ENCODE measurements at regions not wholly inside any gene's neighbourhood (a gene's known extent, or its start where the extent isn't known, plus 50 kb on each side); places are given as distances from the start of the nearest gene placed in this dataset.

- ATAC-seq (ENCODE audit: low FRiP score), result no peak
- no peak overlapping the region for H3K4me3 ChIP-seq (ENCODE audit: low read length in 2 of 2)
- H3K27ac ChIP-seq (ENCODE audit: low read depth in 1 of 2, low read length in 2 of 2), result no peak overlapping the region
- DNase-seq, result no peak
- H3K27me3 ChIP-seq (ENCODE audit: control insufficient read depth in 1 of 2, insufficient read depth in 2 of 2, low read length in 1 of 2), result no peaks in the 10 kb centered on the region
- H3K9me3 ChIP-seq (ENCODE audit: control insufficient read depth, low read length), result no peaks in the 10 kb centered on the region
- 6 to 29% methylated on average over 1 of the region's 1 CpG for WGBS, 2 donors
- no peaks in the 10 kb centered on the region for H3K36me3 ChIP-seq (ENCODE audit: control insufficient read depth in 1 of 2, insufficient read depth in 2 of 2, low read length in 1 of 2)
- intact Hi-C loops (cut with DNase I), result no loop called here
- peaks cover 0 to 2% of the 10 kb centered on the region in 2 donors for H3K4me1 ChIP-seq (ENCODE audit: control insufficient read depth in 1 of 2, insufficient read depth in 2 of 2, low read length in 2 of 2)
Measured at GRCh38 chr14:55898938-55899337, 219.3 kb upstream of the PELI2 start.

GRCh38 chr14:55899531-55899930 lies 218.7 kb upstream of the PELI2 start:
- WGBS, 2 donors, result 95 to 96% methylated on average over 4 of the region's 4 CpGs
- H3K36me3 ChIP-seq (ENCODE audit: control insufficient read depth in 1 of 2, insufficient read depth in 2 of 2, low read length in 1 of 2), result no peaks in the 10 kb centered on the region
- intact Hi-C loops (cut with DNase I), result no loop called here
- ATAC-seq (ENCODE audit: low FRiP score), result no peak
- H3K27ac ChIP-seq (ENCODE audit: low read depth in 1 of 2, low read length in 2 of 2), result no peak overlapping the region
- H3K9me3 ChIP-seq (ENCODE audit: control insufficient read depth, low read length), result no peaks in the 10 kb centered on the region
- H3K4me1 ChIP-seq (ENCODE audit: control insufficient read depth in 1 of 2, insufficient read depth in 2 of 2, low read length in 2 of 2), result peaks cover 0 to 2% of the 10 kb centered on the region in 2 donors
- DNase-seq, result no peak
- no peaks in the 10 kb centered on the region for H3K27me3 ChIP-seq (ENCODE audit: control insufficient read depth in 1 of 2, insufficient read depth in 2 of 2, low read length in 1 of 2)
- H3K4me3 ChIP-seq (ENCODE audit: low read length in 2 of 2), result no peak overlapping the region

GRCh38 chr14:55900749-55901148 lies 217.5 kb upstream of the PELI2 start:
- Histone ChIP-seq H3K27ac (ENCODE audit: low read depth in 1 of 2, low read length in 2 of 2) (no peak overlapping the region), H3K4me3 (ENCODE audit: low read length in 2 of 2) (no peak overlapping the region), H3K4me1 (ENCODE audit: control insufficient read depth in 1 of 2, insufficient read depth in 2 of 2, low read length in 2 of 2) (peaks cover 0 to 2% of the 10 kb centered on the region in 2 donors), H3K9me3 (ENCODE audit: control insufficient read depth, low read length) (no peaks in the 10 kb centered on the region), H3K36me3 (ENCODE audit: control insufficient read depth in 1 of 2, insufficient read depth in 2 of 2, low read length in 1 of 2) (no peaks in the 10 kb centered on the region), H3K27me3 (ENCODE audit: control insufficient read depth in 1 of 2, insufficient read depth in 2 of 2, low read length in 1 of 2) (no peaks in the 10 kb centered on the region)
- DNase-seq (no peak), ATAC-seq (ENCODE audit: low FRiP score) (no peak)
- intact Hi-C loops (cut with DNase I), result no loop called here
- WGBS, 2 donors, result 91 to 92% methylated on average over 2 of the region's 2 CpGs

- ATAC-seq (ENCODE audit: low FRiP score), result no peak
Measured at GRCh38 chr14:55901291-55901690, 216.9 kb upstream of the PELI2 start.

GRCh38 chr14:55902241-55902640 lies 216.0 kb upstream of the PELI2 start:
- H3K27ac ChIP-seq (ENCODE audit: low read depth in 1 of 2, low read length in 2 of 2), result no peak overlapping the region
- H3K4me1 ChIP-seq (ENCODE audit: control insufficient read depth in 1 of 2, insufficient read depth in 2 of 2, low read length in 2 of 2), result peaks cover 0 to 2% of the 10 kb centered on the region in 2 donors
- ATAC-seq (ENCODE audit: low FRiP score) (no peak), DNase-seq (no peak)
- H3K36me3 ChIP-seq (ENCODE audit: control insufficient read depth in 1 of 2, insufficient read depth in 2 of 2, low read length in 1 of 2), result no peaks in the 10 kb centered on the region
- no peak overlapping the region for H3K4me3 ChIP-seq (ENCODE audit: low read length in 2 of 2)
- H3K27me3 ChIP-seq (ENCODE audit: control insufficient read depth in 1 of 2, insufficient read depth in 2 of 2, low read length in 1 of 2), result no peaks in the 10 kb centered on the region
- H3K9me3 ChIP-seq (ENCODE audit: control insufficient read depth, low read length), result no peaks in the 10 kb centered on the region
- WGBS, 2 donors, result 63 to 66% methylated on average over 5 of the region's 5 CpGs
- intact Hi-C loops (cut with DNase I), result no loop called here

More at GRCh38 chr14:55901291-55901690, 216.9 kb upstream of the PELI2 start:
- WGBS, 2 donors, result 45 to 55% methylated on average over 5 of the region's 5 CpGs
- Histone ChIP-seq H3K4me1 (ENCODE audit: control insufficient read depth in 1 of 2, insufficient read depth in 2 of 2, low read length in 2 of 2) (peaks cover 0 to 2% of the 10 kb centered on the region in 2 donors), H3K36me3 (ENCODE audit: control insufficient read depth in 1 of 2, insufficient read depth in 2 of 2, low read length in 1 of 2) (no peaks in the 10 kb centered on the region), H3K27me3 (ENCODE audit: control insufficient read depth in 1 of 2, insufficient read depth in 2 of 2, low read length in 1 of 2) (no peaks in the 10 kb centered on the region), H3K9me3 (ENCODE audit: control insufficient read depth, low read length) (no peaks in the 10 kb centered on the region), H3K4me3 (ENCODE audit: low read length in 2 of 2) (no peak overlapping the region), H3K27ac (ENCODE audit: low read depth in 1 of 2, low read length in 2 of 2) (no peak overlapping the region)
- no peak for DNase-seq
- intact Hi-C loops (cut with DNase I), result no loop called here

GRCh38 chr14:55904086-55904485 lies 214.1 kb upstream of the PELI2 start:
- Histone ChIP-seq H3K36me3 (ENCODE audit: control insufficient read depth in 1 of 2, insufficient read depth in 2 of 2, low read length in 1 of 2) (no peaks in the 10 kb centered on the region), H3K9me3 (ENCODE audit: control insufficient read depth, low read length) (no peaks in the 10 kb centered on the region), H3K4me3 (ENCODE audit: low read length in 2 of 2) (no peak overlapping the region), H3K27me3 (ENCODE audit: control insufficient read depth in 1 of 2, insufficient read depth in 2 of 2, low read length in 1 of 2) (no peaks in the 10 kb centered on the region), H3K4me1 (ENCODE audit: control insufficient read depth in 1 of 2, insufficient read depth in 2 of 2, low read length in 2 of 2) (peaks cover 0 to 2% of the 10 kb centered on the region in 2 donors), H3K27ac (ENCODE audit: low read depth in 1 of 2, low read length in 2 of 2) (no peak overlapping the region)
- no peak for ATAC-seq (ENCODE audit: low FRiP score)
- 79 to 85% methylated on average over 5 of the region's 5 CpGs for WGBS, 2 donors
- DNase-seq, result no peak
- intact Hi-C loops (cut with DNase I), result no loop called here

- ATAC-seq (ENCODE audit: low FRiP score) (no peak), DNase-seq (no peak)
- no peaks in the 10 kb centered on the region for H3K4me1 ChIP-seq (ENCODE audit: control insufficient read depth in 1 of 2, insufficient read depth in 2 of 2, low read length in 2 of 2)
- WGBS, 2 donors, result 69 to 77% methylated on average over 1 of the region's 1 CpG
- H3K27ac ChIP-seq (ENCODE audit: low read depth in 1 of 2, low read length in 2 of 2), result no peak overlapping the region
- H3K36me3 ChIP-seq (ENCODE audit: control insufficient read depth in 1 of 2, insufficient read depth in 2 of 2, low read length in 1 of 2), result no peaks in the 10 kb centered on the region
- intact Hi-C loops (cut with DNase I), result no loop called here
- H3K9me3 ChIP-seq (ENCODE audit: control insufficient read depth, low read length), result no peaks in the 10 kb centered on the region
- no peak overlapping the region for H3K4me3 ChIP-seq (ENCODE audit: low read length in 2 of 2)
- H3K27me3 ChIP-seq (ENCODE audit: control insufficient read depth in 1 of 2, insufficient read depth in 2 of 2, low read length in 1 of 2), result no peaks in the 10 kb centered on the region
Measured at GRCh38 chr14:55908106-55908505, 210.1 kb upstream of the PELI2 start.

GRCh38 chr14:55909879-55910278 lies 208.3 kb upstream of the PELI2 start:
- Histone ChIP-seq H3K36me3 (ENCODE audit: control insufficient read depth in 1 of 2, insufficient read depth in 2 of 2, low read length in 1 of 2) (no peaks in the 10 kb centered on the region), H3K4me1 (ENCODE audit: control insufficient read depth in 1 of 2, insufficient read depth in 2 of 2, low read length in 2 of 2) (peaks cover 0 to 2% of the 10 kb centered on the region in 2 donors), H3K27ac (ENCODE audit: low read depth in 1 of 2, low read length in 2 of 2) (no peak overlapping the region), H3K9me3 (ENCODE audit: control insufficient read depth, low read length) (no peaks in the 10 kb centered on the region), H3K4me3 (ENCODE audit: low read length in 2 of 2) (no peak overlapping the region), H3K27me3 (ENCODE audit: control insufficient read depth in 1 of 2, insufficient read depth in 2 of 2, low read length in 1 of 2) (no peaks in the 10 kb centered on the region)
- WGBS, 2 donors, result 87 to 94% methylated on average over 1 of the region's 1 CpG
- ATAC-seq (ENCODE audit: low FRiP score) (no peak), DNase-seq (no peak)
- intact Hi-C loops (cut with DNase I), result no loop called here

- Histone ChIP-seq H3K27ac (ENCODE audit: low read depth in 1 of 2, low read length in 2 of 2) (no peak overlapping the region), H3K4me1 (ENCODE audit: control insufficient read depth in 1 of 2, insufficient read depth in 2 of 2, low read length in 2 of 2) (peaks cover 0 to 2% of the 10 kb centered on the region in 2 donors), H3K4me3 (ENCODE audit: low read length in 2 of 2) (no peak overlapping the region), H3K27me3 (ENCODE audit: control insufficient read depth in 1 of 2, insufficient read depth in 2 of 2, low read length in 1 of 2) (no peaks in the 10 kb centered on the region), H3K36me3 (ENCODE audit: control insufficient read depth in 1 of 2, insufficient read depth in 2 of 2, low read length in 1 of 2) (no peaks in the 10 kb centered on the region), H3K9me3 (ENCODE audit: control insufficient read depth, low read length) (no peaks in the 10 kb centered on the region)
- intact Hi-C loops (cut with DNase I), result no loop called here
- ATAC-seq (ENCODE audit: low FRiP score) (no peak), DNase-seq (no peak)
- 88% methylated on average over 2 of the region's 2 CpGs for WGBS, 2 donors
Measured at GRCh38 chr14:55910601-55911243, 207.5 kb upstream of the PELI2 start.
